GM23338 (cell line): ENCODE measurements at regions not wholly inside any gene's neighbourhood (a gene's known extent, or its start where the extent isn't known, plus 50 kb on each side); places are given as distances from the start of the nearest gene placed in this dataset.
A peak's percentile ranks its signal among the peaks of the same experiment; 100 is the strongest.

Source experiments
- ATAC-seq: fragments of 200-7000 bp; cut with Tn5 transposase; 3 replicates; pipeline ENCODE4 v1.9.1; 2020
- DNase-seq: peaks from one replicate; pipeline ENCODE4 v3.0.0-alpha.2; 2015; ENCODE audit warnings: low spot score
- H2AFZ ChIP-seq: fragments of 200-600 bp; sonication (generic); 2 replicates; pipeline ENCODE4 v1.8.0; 2016; ENCODE audit warnings: antibody characterized with exemption, mild to moderate bottlenecking, moderate library complexity
- H3F3A ChIP-seq: fragments of 200-600 bp; sonication (generic); replicated peaks from 2 replicates; pipeline ENCODE4 v1.8.0; 2017; ENCODE audit warnings: antibody characterized with exemption, mixed run types, low read depth
- H3K27ac ChIP-seq: fragments of 200-600 bp; sonication (generic); 2 replicates; pipeline ENCODE4 v1.6.1; 2016; ENCODE audit warnings: low read depth
- H3K27me3 ChIP-seq: fragments of 200-600 bp; sonication (generic); 2 replicates; pipeline ENCODE4 v1.8.0; 2016; ENCODE audit warnings: mild to moderate bottlenecking, mixed run types, moderate library complexity; ENCODE audit not compliant: insufficient read depth
- H3K36me3 ChIP-seq: fragments of 200-600 bp; sonication (generic); 2 replicates; pipeline ENCODE4 v1.8.0; 2016; ENCODE audit warnings: mild to moderate bottlenecking; ENCODE audit not compliant: insufficient read depth
- H3K4me1 ChIP-seq: fragments of 200-600 bp; sonication (generic); 2 replicates; pipeline ENCODE4 v1.8.0; 2016; ENCODE audit warnings: mild to moderate bottlenecking, moderate library complexity; ENCODE audit not compliant: insufficient read depth
- H3K4me2 ChIP-seq: fragments of 200-600 bp; sonication (generic); 2 replicates; pipeline ENCODE4 v1.7.1; 2017; ENCODE audit warnings: mixed run types
- H3K4me3 ChIP-seq: fragments of 200-600 bp; sonication (generic); 2 replicates; pipeline ENCODE4 v1.6.1; 2016; ENCODE audit warnings: mixed run types
- H3K79me2 ChIP-seq: fragments of 200-600 bp; sonication (generic); replicated peaks from 2 replicates; pipeline ENCODE4 v1.8.0; 2017; ENCODE audit warnings: mild to moderate bottlenecking; ENCODE audit not compliant: insufficient read depth
- H3K9me2 ChIP-seq: fragments of 200-600 bp; sonication (generic); 2 replicates; pipeline ENCODE4 v1.8.0; 2017; ENCODE audit not compliant: insufficient read depth
- H4K20me1 ChIP-seq: fragments of 200-600 bp; sonication (generic); replicated peaks from 2 replicates; pipeline ENCODE4 v1.8.0; 2017; ENCODE audit warnings: mild to moderate bottlenecking; ENCODE audit not compliant: insufficient read depth
- H3K27ac Mint-ChIP-seq: 2 replicates; pipeline ENCODE4 v1.8.0; 2020; ENCODE audit warnings: inconsistent platforms, mild to moderate bottlenecking, moderate library complexity, mixed read lengths
- H3K27me3 Mint-ChIP-seq: 3 replicates; pipeline ENCODE4 v1.8.0; 2022; ENCODE audit warnings: low read depth, mild to moderate bottlenecking, moderate library complexity, mixed read lengths, inconsistent platforms; ENCODE audit not compliant: insufficient read depth, poor library complexity
- H3K36me3 Mint-ChIP-seq: 3 replicates; pipeline ENCODE4 v1.8.0; 2021; ENCODE audit warnings: low read depth, mild to moderate bottlenecking, inconsistent platforms, moderate library complexity, mixed read lengths
- H3K4me1 Mint-ChIP-seq: 3 replicates; pipeline ENCODE4 v1.8.0; 2020; ENCODE audit warnings: mild to moderate bottlenecking, inconsistent platforms, mixed read lengths
- H3K4me3 Mint-ChIP-seq: 3 replicates; pipeline ENCODE4 v1.8.0; 2021; ENCODE audit warnings: moderate library complexity, mild to moderate bottlenecking, inconsistent platforms, mixed read lengths
- H3K9me3 Mint-ChIP-seq: 3 replicates; pipeline ENCODE4 v1.8.0; 2020; ENCODE audit warnings: moderate library complexity, mild to moderate bottlenecking, inconsistent platforms, mixed read lengths
- CTCF ChIP-seq, 2 experiments: fragments of 200-600 bp in 1 of 2; sonication (generic) in 1 of 2; conservative IDR thresholded peaks; 2 replicates each; pipeline versions ENCODE4 v1.5.1 to v1.6.1; 2016 to 2017; ENCODE audit warnings: antibody characterized with exemption in 2 of 2, low read depth in 2 of 2, mild to moderate bottlenecking in 2 of 2, moderate library complexity in 1 of 2
- ETS1 ChIP-seq: IDR thresholded peaks from 2 replicates; pipeline ENCODE4 v1.6.1; 2016; ENCODE audit warnings: antibody characterized with exemption
- EZH2 ChIP-seq: fragments of 200-600 bp; sonication (generic); IDR thresholded peaks from one replicate; pipeline ENCODE4 v1.8.0; 2017; ENCODE audit warnings: antibody characterized with exemption, mild to moderate bottlenecking, low read depth; ENCODE audit not compliant: unreplicated experiment
- JUNB ChIP-seq: IDR thresholded peaks from one replicate; pipeline ENCODE4 v1.6.1; 2016; ENCODE audit warnings: antibody characterized with exemption; ENCODE audit not compliant: unreplicated experiment
- NANOG ChIP-seq: IDR thresholded peaks from 2 replicates; pipeline ENCODE4 v1.6.1; 2016; ENCODE audit warnings: antibody characterized with exemption, borderline replicate concordance
- POLR2AphosphoS5 ChIP-seq: IDR thresholded peaks from 2 replicates; pipeline ENCODE4 v1.6.1; 2016; ENCODE audit warnings: antibody characterized with exemption, low read depth
- STAT1 ChIP-seq: IDR thresholded peaks from one replicate; pipeline ENCODE4 v1.6.1; 2016; ENCODE audit warnings: antibody characterized with exemption; ENCODE audit not compliant: unreplicated experiment
- ZNF462 ChIP-seq: fragments of 250-450 bp; sonication (Bioruptor Pico); IDR thresholded peaks from 2 replicates; pipeline ENCODE4 v1.5.0; 2020; ENCODE audit warnings: mild to moderate bottlenecking, moderate library complexity

GRCh38 chr19:32265995-32266394 is 79.4 kb upstream of the ZNF507 start (continued):
- TF ChIP-seq NANOG (no peak), CTCF (conservative IDR thresholded peaks at IDR 0.05; ENCODE audit: low read depth in 2 of 2) (no peak), ZNF462 (CRISPR knock-in tag) (no peak)

DNA sequence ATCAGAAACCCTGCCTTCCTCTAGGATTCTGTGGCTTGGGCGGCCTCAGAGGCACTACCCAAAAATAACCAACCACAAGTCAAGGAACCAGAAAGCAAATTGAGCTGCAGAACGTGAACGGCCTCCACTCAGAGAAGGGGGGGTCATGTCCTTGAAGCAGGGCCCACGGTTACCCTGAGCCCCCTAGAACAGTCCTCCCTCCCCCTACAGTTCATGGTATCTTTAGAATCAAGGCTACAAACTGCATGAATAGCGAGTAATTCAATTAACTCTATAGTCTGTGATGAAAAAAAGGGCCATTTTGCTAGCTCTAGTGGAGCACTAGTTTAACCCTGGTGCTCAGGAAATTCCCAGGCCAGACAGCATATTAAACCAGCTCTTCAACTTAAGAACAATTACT is 79.0 kb upstream of the ZNF507 start:
- no peak overlapping the region for H3K4me3 Mint-ChIP-seq
- Histone ChIP-seq H2AFZ (peak overlapping the region; percentile 60), H3K4me1 (peaks cover 7% of the 10 kb centered on the region; the same call in 1 of the 2 replicates), H3K9me2 (peaks cover 7% of the 10 kb centered on the region), H3K27me3 (no peaks in the 10 kb centered on the region), H3K36me3 (no peaks in the 10 kb centered on the region), H3K4me3 (no peak overlapping the region), H3F3A (no peaks in the 10 kb centered on the region), H3K79me2 (no peaks in the 10 kb centered on the region), H3K27ac (no peak overlapping the region), H4K20me1 (no peaks in the 10 kb centered on the region), H3K4me2 (no peak overlapping the region)
- H3K27ac Mint-ChIP-seq, result no peak overlapping the region
- ATAC-seq, result no peak
- H3K4me1 Mint-ChIP-seq, result peaks cover 14% of the 10 kb centered on the region
- H3K36me3 Mint-ChIP-seq, result no peaks in the 10 kb centered on the region
- peaks cover 10% of the 10 kb centered on the region for H3K27me3 Mint-ChIP-seq
- no peaks in the 10 kb centered on the region for H3K9me3 Mint-ChIP-seq
- DNase-seq, result no peak
- TF ChIP-seq STAT1 (no peak), POLR2AphosphoS5 (no peak), CTCF (conservative IDR thresholded peaks at IDR 0.05; ENCODE audit: low read depth in 2 of 2) (no peak), EZH2 (no peak), ETS1 (no peak), JUNB (no peak)
